ENCODE measurements at regions not wholly inside any gene's neighbourhood (a gene's known extent, or its start where the extent isn't known, plus 50 kb on each side); places are given as distances from the start of the nearest gene placed in this dataset.

- Histone ChIP-seq H3K27ac (ENCODE audit: low read length) (no peak overlapping the region), H3K4me3 (ENCODE audit: low read length) (no peak overlapping the region), H3K27me3 (ENCODE audit: control insufficient read depth, insufficient read depth) (no peaks in the 10 kb centered on the region), H3K9me3 (ENCODE audit: control insufficient read depth, low read length) (no peaks in the 10 kb centered on the region), H3K4me1 (ENCODE audit: control insufficient read depth, insufficient read depth, low read length) (no peaks in the 10 kb centered on the region)
- ATAC-seq (no peak), DNase-seq (no peak)
- 58% methylated on average over 2 of the region's 2 CpGs for WGBS
- intact Hi-C loops (cut with DNase I), result no loop called here
These were observed 75.3 kb downstream of the SLIT2 start for GRCh38 chr4:20326977-20327376.

- Histone ChIP-seq H3K27me3 (ENCODE audit: control insufficient read depth, insufficient read depth) (no peaks in the 10 kb centered on the region), H3K9me3 (ENCODE audit: control insufficient read depth, low read length) (no peaks in the 10 kb centered on the region), H3K27ac (ENCODE audit: low read length) (no peak overlapping the region), H3K4me1 (ENCODE audit: control insufficient read depth, insufficient read depth, low read length) (no peaks in the 10 kb centered on the region), H3K4me3 (ENCODE audit: low read length) (no peak overlapping the region)
- DNase-seq (no peak), ATAC-seq (no peak)
- 85% methylated on average over 2 of the region's 2 CpGs for WGBS
- intact Hi-C loops (cut with DNase I), result no loop called here
These were observed 76.1 kb downstream of the SLIT2 start for GRCh38 chr4:20327808-20328207.

GRCh38 chr4:20331642-20332041, 79.9 kb downstream of the SLIT2 start:
- no peaks in the 10 kb centered on the region for H3K27me3 ChIP-seq (ENCODE audit: control insufficient read depth, insufficient read depth)
- DNase-seq (no peak), ATAC-seq (no peak)
- WGBS, result 89% methylated on average over 1 of the region's 1 CpG
- H3K4me1 ChIP-seq (ENCODE audit: control insufficient read depth, insufficient read depth, low read length), result no peaks in the 10 kb centered on the region
- H3K9me3 ChIP-seq (ENCODE audit: control insufficient read depth, low read length), result no peaks in the 10 kb centered on the region
- H3K27ac ChIP-seq (ENCODE audit: low read length), result no peak overlapping the region
- no peak overlapping the region for H3K4me3 ChIP-seq (ENCODE audit: low read length)
- intact Hi-C loops (cut with DNase I), result no loop called here

- 79% methylated on average over 3 of the region's 3 CpGs for WGBS
- Histone ChIP-seq H3K27ac (ENCODE audit: low read length) (no peak overlapping the region), H3K9me3 (ENCODE audit: control insufficient read depth, low read length) (no peaks in the 10 kb centered on the region), H3K27me3 (ENCODE audit: control insufficient read depth, insufficient read depth) (no peaks in the 10 kb centered on the region), H3K4me1 (ENCODE audit: control insufficient read depth, insufficient read depth, low read length) (no peaks in the 10 kb centered on the region), H3K4me3 (ENCODE audit: low read length) (no peak overlapping the region)
- DNase-seq (no peak), ATAC-seq (no peak)
- intact Hi-C loops (cut with DNase I), result no loop called here
These were observed 81.5 kb downstream of the SLIT2 start for GRCh38 chr4:20333141-20333715.

- Histone ChIP-seq H3K9me3 (ENCODE audit: control insufficient read depth, low read length) (no peaks in the 10 kb centered on the region), H3K4me3 (ENCODE audit: low read length) (no peak overlapping the region), H3K27me3 (ENCODE audit: control insufficient read depth, insufficient read depth) (no peaks in the 10 kb centered on the region), H3K27ac (ENCODE audit: low read length) (no peak overlapping the region), H3K4me1 (ENCODE audit: control insufficient read depth, insufficient read depth, low read length) (no peaks in the 10 kb centered on the region)
- ATAC-seq, result no peak
- no peak for DNase-seq
- intact Hi-C loops (cut with DNase I), result no loop called here
- 40% methylated on average over 1 of the region's 1 CpG for WGBS
These were observed 85.6 kb downstream of the SLIT2 start for GRCh38 chr4:20337261-20337664.

GRCh38 chr4:20338841-20339240, 87.1 kb downstream of the SLIT2 start:
- Histone ChIP-seq H3K9me3 (ENCODE audit: control insufficient read depth, low read length) (no peaks in the 10 kb centered on the region), H3K4me3 (ENCODE audit: low read length) (no peak overlapping the region), H3K27ac (ENCODE audit: low read length) (no peak overlapping the region), H3K27me3 (ENCODE audit: control insufficient read depth, insufficient read depth) (no peaks in the 10 kb centered on the region), H3K4me1 (ENCODE audit: control insufficient read depth, insufficient read depth, low read length) (no peaks in the 10 kb centered on the region)
- WGBS, result 78% methylated on average over 2 of the region's 2 CpGs
- no peak for DNase-seq
- no peak for ATAC-seq
- intact Hi-C loops (cut with DNase I), result no loop called here

GRCh38 chr4:20341134-20341738, 89.5 kb downstream of the SLIT2 start:
- H3K27me3 ChIP-seq (ENCODE audit: control insufficient read depth, insufficient read depth), result no peaks in the 10 kb centered on the region
- no peak for ATAC-seq
- no peaks in the 10 kb centered on the region for H3K9me3 ChIP-seq (ENCODE audit: control insufficient read depth, low read length)
- intact Hi-C loops (cut with DNase I), result no loop called here
- no peaks in the 10 kb centered on the region for H3K4me1 ChIP-seq (ENCODE audit: control insufficient read depth, insufficient read depth, low read length)
- WGBS, result 75% methylated on average over 5 of the region's 5 CpGs
- no peak overlapping the region for H3K27ac ChIP-seq (ENCODE audit: low read length)
- H3K4me3 ChIP-seq (ENCODE audit: low read length), result no peak overlapping the region
- DNase-seq, result no peak

GRCh38 chr4:20347531-20347930, 95.8 kb downstream of the SLIT2 start:
- Histone ChIP-seq H3K27me3 (ENCODE audit: control insufficient read depth, insufficient read depth) (no peaks in the 10 kb centered on the region), H3K4me3 (ENCODE audit: low read length) (no peak overlapping the region), H3K27ac (ENCODE audit: low read length) (no peak overlapping the region), H3K9me3 (ENCODE audit: control insufficient read depth, low read length) (no peaks in the 10 kb centered on the region), H3K4me1 (ENCODE audit: control insufficient read depth, insufficient read depth, low read length) (peaks cover 2% of the 10 kb centered on the region)
- DNase-seq (no peak), ATAC-seq (no peak)
- intact Hi-C loops (cut with DNase I), result no loop called here
- 82% methylated on average over 2 of the region's 2 CpGs for WGBS

GRCh38 chr4:20348411-20348810, 96.7 kb downstream of the SLIT2 start:
- intact Hi-C loops (cut with DNase I), result no loop called here
- Histone ChIP-seq H3K4me3 (ENCODE audit: low read length) (no peak overlapping the region), H3K9me3 (ENCODE audit: control insufficient read depth, low read length) (no peaks in the 10 kb centered on the region), H3K27ac (ENCODE audit: low read length) (no peak overlapping the region), H3K27me3 (ENCODE audit: control insufficient read depth, insufficient read depth) (no peaks in the 10 kb centered on the region), H3K4me1 (ENCODE audit: control insufficient read depth, insufficient read depth, low read length) (peaks cover 2% of the 10 kb centered on the region)
- ATAC-seq, result no peak
- 80% methylated on average over 6 of the region's 6 CpGs for WGBS
- DNase-seq, result peak in 1 of 3 donors; percentile 25

- Histone ChIP-seq H3K27ac (ENCODE audit: low read length) (no peak overlapping the region), H3K4me1 (ENCODE audit: control insufficient read depth, insufficient read depth, low read length) (peaks cover 3% of the 10 kb centered on the region), H3K27me3 (ENCODE audit: control insufficient read depth, insufficient read depth) (no peaks in the 10 kb centered on the region), H3K9me3 (ENCODE audit: control insufficient read depth, low read length) (no peaks in the 10 kb centered on the region), H3K4me3 (ENCODE audit: low read length) (no peak overlapping the region)
- DNase-seq (no peak), ATAC-seq (no peak)
- intact Hi-C loops (cut with DNase I), result no loop called here
- 79% methylated on average over 2 of the region's 2 CpGs for WGBS
These were observed 99.9 kb downstream of the SLIT2 start for GRCh38 chr4:20351360-20352162.

- 72% methylated on average over 1 of the region's 1 CpG for WGBS
- intact Hi-C loops (cut with DNase I), result no loop called here
- Histone ChIP-seq H3K4me1 (ENCODE audit: control insufficient read depth, insufficient read depth, low read length) (peaks cover 3% of the 10 kb centered on the region), H3K27me3 (ENCODE audit: control insufficient read depth, insufficient read depth) (no peaks in the 10 kb centered on the region), H3K27ac (ENCODE audit: low read length) (no peak overlapping the region), H3K9me3 (ENCODE audit: control insufficient read depth, low read length) (no peaks in the 10 kb centered on the region), H3K4me3 (ENCODE audit: low read length) (no peak overlapping the region)
- ATAC-seq (no peak), DNase-seq (no peak)
These were observed 100.4 kb downstream of the SLIT2 start for GRCh38 chr4:20352163-20352431.
